Duodenal mucosa (tissue), 2 donors: ENCODE measurements at regions not wholly inside any gene's neighbourhood (a gene's known extent, or its start where the extent isn't known, plus 50 kb on each side); places are given as distances from the start of the nearest gene placed in this dataset.
"Not testable (repeated sequence)": the region's sequence is repeated elsewhere in the genome, so short reads cannot be mapped to it uniquely, and the experiment has no call there.

Experiments
- H3K27ac ChIP-seq: one replicate; pipeline ENCODE4 v1.7.0; 2013; ENCODE audit warnings: low read depth, low read length
- H3K27me3 ChIP-seq, 2 donors: one replicate each; pipeline ENCODE4 v1.7.0; 2013; ENCODE audit warnings: low read length in 2 of 2, control low read depth in 1 of 2; ENCODE audit not compliant: insufficient read depth in 2 of 2, control insufficient read depth in 1 of 2
- H3K36me3 ChIP-seq, 2 donors: one replicate each; pipeline ENCODE4 v1.7.0; 2013; ENCODE audit warnings: low read length in 2 of 2, control low read depth in 1 of 2; ENCODE audit not compliant: insufficient read depth in 2 of 2, control insufficient read depth in 1 of 2
- H3K4me1 ChIP-seq, 2 donors: one replicate each; pipeline ENCODE4 v1.7.0; 2013; ENCODE audit warnings: low read length in 2 of 2, control low read depth in 1 of 2; ENCODE audit not compliant: insufficient read depth in 2 of 2, control insufficient read depth in 1 of 2
- H3K4me3 ChIP-seq, 2 donors: one replicate each; pipeline ENCODE4 v1.7.0; 2013; ENCODE audit warnings: low read length in 2 of 2, low read depth in 1 of 2
- H3K9ac ChIP-seq, 2 donors: one replicate each; pipeline ENCODE4 v1.7.0; 2013; ENCODE audit warnings: low read length in 2 of 2, low read depth in 1 of 2
- H3K9me3 ChIP-seq, 2 donors: one replicate each; pipeline ENCODE4 v1.7.0; 2013; ENCODE audit warnings: low read length in 2 of 2, control low read depth in 1 of 2; ENCODE audit not compliant: control insufficient read depth in 1 of 2

GRCh38 chr2:105675841-105676240 is 68.9 kb upstream of the NCK2 start:
- H3K4me1 ChIP-seq = peaks cover 0 to 7% of the 10 kb centered on the region in 2 donors

DNA sequence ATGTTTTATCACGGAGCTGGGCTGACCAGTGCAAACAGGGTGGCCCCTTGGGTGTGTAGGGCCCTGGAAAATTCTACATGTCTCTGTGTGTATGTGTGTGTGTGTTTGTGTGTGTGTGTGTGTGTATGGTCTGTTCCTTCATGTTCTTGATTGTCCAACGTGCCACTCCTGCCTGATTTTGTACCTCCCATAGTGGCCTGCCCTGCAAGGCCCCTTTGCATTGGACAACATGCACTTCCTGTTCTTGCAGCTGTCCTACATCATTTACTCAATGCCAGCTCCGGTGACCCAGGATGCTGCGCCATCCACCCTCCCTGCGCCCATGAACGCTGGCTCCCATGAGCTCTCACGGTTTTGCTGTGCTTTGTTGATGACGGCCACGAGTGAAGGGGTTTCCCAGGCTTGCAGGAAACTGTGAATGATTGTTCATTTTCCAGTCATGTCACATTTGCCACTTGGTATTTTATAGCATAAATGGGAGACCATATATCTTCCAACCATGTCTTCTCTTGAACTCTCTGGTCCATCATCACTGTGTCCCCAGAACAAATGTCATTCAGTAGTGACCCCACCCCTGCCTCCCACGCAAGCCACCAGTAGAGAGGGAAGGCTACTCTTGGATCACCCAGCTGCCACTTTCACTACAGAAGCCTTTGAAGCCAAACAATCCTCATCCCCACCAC is 69.7 kb upstream of the NCK2 start:
- Histone ChIP-seq H3K27ac (no peak overlapping the region), H3K9me3 (no peaks in the 10 kb centered on the region), H3K36me3 (no peaks in the 10 kb centered on the region), H3K4me3 (no peak overlapping the region), H3K4me1 (no peaks in the 10 kb centered on the region), H3K27me3 (no peaks in the 10 kb centered on the region), H3K9ac (no peak overlapping the region)

More at GRCh38 chr2:105675841-105676240, 68.9 kb upstream of the NCK2 start:
- H3K27me3 ChIP-seq = no peaks in the 10 kb centered on the region
- no peak overlapping the region for H3K9ac ChIP-seq
- H3K4me3 ChIP-seq = no peak overlapping the region
- H3K27ac ChIP-seq = no peak overlapping the region
- H3K36me3 ChIP-seq = no peaks in the 10 kb centered on the region
- no peaks in the 10 kb centered on the region for H3K9me3 ChIP-seq

- no peaks in the 10 kb centered on the region for H3K9me3 ChIP-seq
- H3K4me3 ChIP-seq = no peak overlapping the region
- no peaks in the 10 kb centered on the region for H3K27me3 ChIP-seq
- H3K27ac ChIP-seq = no peak overlapping the region
- no peak overlapping the region for H3K9ac ChIP-seq
- H3K36me3 ChIP-seq = no peaks in the 10 kb centered on the region
- no peaks in the 10 kb centered on the region for H3K4me1 ChIP-seq
These were observed 70.3 kb upstream of the NCK2 start for GRCh38 chr2:105674401-105674800.

DNA sequence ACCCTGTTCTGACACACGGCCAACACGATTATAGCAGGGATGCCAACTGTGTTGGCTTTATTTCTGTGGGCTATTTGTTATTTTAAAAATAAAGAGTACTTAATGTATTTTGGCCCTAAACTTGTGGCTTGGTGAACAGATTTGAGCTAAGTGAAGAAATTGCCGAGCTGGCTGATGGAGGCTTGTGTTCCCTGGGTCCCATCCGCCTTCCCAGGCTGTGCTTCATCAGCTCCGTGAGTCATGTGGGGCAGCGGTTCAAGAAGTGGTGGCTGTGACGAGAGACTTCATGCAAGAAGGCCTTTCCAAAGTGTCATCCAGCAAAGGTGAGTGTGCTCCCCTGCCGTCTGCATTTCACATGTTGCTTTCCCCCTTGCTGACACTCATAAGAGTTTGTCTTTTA is 73.6 kb upstream of the NCK2 start:
- H3K4me3 ChIP-seq = no peak overlapping the region
- no peak overlapping the region for H3K9ac ChIP-seq
- no peaks in the 10 kb centered on the region for H3K27me3 ChIP-seq
- H3K9me3 ChIP-seq = peaks cover under 1 to 6% of the 10 kb centered on the region in 2 donors
- H3K27ac ChIP-seq = no peak overlapping the region
- H3K36me3 ChIP-seq = no peaks in the 10 kb centered on the region
- H3K4me1 ChIP-seq = no peaks in the 10 kb centered on the region

DNA sequence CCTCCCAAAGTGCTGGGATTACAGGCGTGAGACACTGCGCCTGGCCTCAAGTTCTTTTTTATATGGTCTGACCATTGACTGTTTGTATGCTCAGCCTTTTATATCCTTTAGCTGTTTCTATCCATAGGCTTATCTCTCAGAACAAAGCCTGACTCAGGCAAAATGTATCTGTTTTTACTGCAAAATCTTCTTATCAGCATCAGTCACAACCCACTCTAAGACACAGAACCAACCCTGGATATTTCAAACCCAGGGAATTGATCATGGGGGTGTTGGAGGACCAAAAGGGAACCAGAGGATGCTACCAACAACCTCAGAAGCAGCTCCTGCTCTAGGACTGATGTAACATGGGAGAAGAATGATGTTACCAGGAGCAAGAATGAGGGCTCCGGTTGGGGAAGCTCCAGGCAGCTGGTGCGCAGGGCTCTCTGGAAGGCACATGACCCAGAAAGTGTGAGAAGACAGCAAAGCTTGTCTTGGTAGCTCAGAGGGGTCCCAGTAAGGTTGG is 75.3 kb upstream of the NCK2 start:
- no peaks in the 10 kb centered on the region for H3K36me3 ChIP-seq
- H3K4me3 ChIP-seq = no peak overlapping the region
- H3K27ac ChIP-seq = no peak overlapping the region
- peaks cover 15 to 16% of the 10 kb centered on the region in 2 donors for H3K9me3 ChIP-seq
- H3K9ac ChIP-seq = no peak overlapping the region
- no peaks in the 10 kb centered on the region for H3K4me1 ChIP-seq
- no peaks in the 10 kb centered on the region for H3K27me3 ChIP-seq

GRCh38 chr2:105665480-105665879 is 79.2 kb upstream of the NCK2 start:
- Histone ChIP-seq H3K9me3 (peaks cover 15 to 16% of the 10 kb centered on the region in 2 donors), H3K27ac (no peak overlapping the region), H3K27me3 (no peaks in the 10 kb centered on the region), H3K36me3 (no peaks in the 10 kb centered on the region), H3K4me1 (no peaks in the 10 kb centered on the region), H3K4me3 (no peak overlapping the region), H3K9ac (no peak overlapping the region)

DNA sequence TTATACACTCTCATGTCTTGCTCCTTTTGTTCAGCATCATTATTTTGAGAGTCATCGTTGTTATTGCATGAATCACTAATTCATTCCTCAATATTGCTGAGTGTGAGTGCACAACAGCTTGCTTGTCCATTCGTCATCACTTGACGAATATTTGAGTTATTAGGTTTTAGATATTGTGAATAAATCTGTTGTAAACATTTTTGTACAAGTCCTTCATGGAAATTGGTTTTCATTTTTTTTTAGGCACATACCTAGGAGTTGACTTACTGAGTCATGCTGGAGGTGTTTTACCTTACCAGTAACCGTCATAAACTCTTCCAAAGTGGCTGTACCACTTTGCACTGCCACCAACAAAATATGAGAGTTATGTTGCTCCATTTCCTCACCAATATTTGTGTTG is 84.2 kb upstream of the NCK2 start:
- no peak overlapping the region for H3K9ac ChIP-seq
- H3K27ac ChIP-seq = no peak overlapping the region
- no peaks in the 10 kb centered on the region for H3K4me1 ChIP-seq
- no peaks in the 10 kb centered on the region for H3K27me3 ChIP-seq
- no peak overlapping the region for H3K4me3 ChIP-seq
- no peaks in the 10 kb centered on the region for H3K36me3 ChIP-seq
- peaks cover 5 to 8% of the 10 kb centered on the region in 2 donors for H3K9me3 ChIP-seq

DNA sequence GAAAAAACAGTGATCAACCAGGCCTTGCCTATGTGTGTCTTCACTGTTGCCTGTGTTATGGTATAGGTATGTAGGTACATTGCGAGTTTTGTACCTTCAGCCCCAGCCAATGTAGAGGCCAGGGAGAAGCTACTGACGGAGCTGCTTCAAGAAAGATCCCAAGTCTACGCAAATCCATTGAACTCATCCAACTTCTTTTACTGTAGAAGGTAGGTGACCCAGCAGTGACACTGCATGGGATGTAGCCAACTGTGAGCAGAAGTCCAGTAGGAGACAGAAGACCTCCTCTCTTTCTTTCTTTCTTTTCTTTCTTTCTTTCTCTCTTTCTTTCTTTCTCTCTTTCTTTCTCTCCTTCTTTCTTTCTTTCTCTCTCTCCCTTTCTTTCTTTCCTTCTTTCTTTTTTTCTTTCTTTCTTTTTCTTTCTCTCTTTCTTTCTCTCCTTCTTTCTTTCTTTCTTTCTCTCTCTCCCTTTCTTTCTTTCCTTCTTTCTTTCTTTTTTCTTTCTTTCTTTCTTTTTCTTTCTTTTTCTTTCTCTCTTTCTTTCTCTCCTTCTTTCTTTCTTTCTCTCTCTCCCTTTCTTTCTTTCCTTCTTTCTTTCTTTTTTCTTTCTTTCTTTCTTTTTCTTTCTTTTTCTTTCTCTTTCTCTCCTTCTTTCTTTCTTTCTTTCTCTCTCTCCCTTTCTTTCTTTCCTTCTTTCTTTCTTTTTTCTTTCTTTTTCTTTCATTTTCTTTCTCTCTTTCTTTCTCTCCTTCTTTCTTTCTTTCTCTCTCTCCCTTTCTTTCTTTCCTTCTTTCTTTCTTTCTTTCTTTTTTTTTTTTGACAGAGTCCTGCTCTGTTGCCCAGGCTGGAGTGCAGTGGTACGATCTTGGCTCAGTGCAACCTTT is 88.7 kb upstream of the NCK2 start:
- peaks cover 13 to 30% of the 10 kb centered on the region in 2 donors for H3K4me1 ChIP-seq
- not testable (repeated sequence) for H3K4me3 ChIP-seq, H3K27ac ChIP-seq, H3K36me3 ChIP-seq, H3K9me3 ChIP-seq, H3K9ac ChIP-seq, H3K27me3 ChIP-seq

GRCh38 chr2:105655244-105655643 is 89.5 kb upstream of the NCK2 start:
- Histone ChIP-seq H3K4me1 (peaks cover 13 to 30% of the 10 kb centered on the region in 2 donors), H3K27ac (no peak overlapping the region), H3K36me3 (no peaks in the 10 kb centered on the region), H3K9ac (no peak overlapping the region), H3K27me3 (no peaks in the 10 kb centered on the region), H3K4me3 (no peak overlapping the region), H3K9me3 (no peaks in the 10 kb centered on the region)

DNA sequence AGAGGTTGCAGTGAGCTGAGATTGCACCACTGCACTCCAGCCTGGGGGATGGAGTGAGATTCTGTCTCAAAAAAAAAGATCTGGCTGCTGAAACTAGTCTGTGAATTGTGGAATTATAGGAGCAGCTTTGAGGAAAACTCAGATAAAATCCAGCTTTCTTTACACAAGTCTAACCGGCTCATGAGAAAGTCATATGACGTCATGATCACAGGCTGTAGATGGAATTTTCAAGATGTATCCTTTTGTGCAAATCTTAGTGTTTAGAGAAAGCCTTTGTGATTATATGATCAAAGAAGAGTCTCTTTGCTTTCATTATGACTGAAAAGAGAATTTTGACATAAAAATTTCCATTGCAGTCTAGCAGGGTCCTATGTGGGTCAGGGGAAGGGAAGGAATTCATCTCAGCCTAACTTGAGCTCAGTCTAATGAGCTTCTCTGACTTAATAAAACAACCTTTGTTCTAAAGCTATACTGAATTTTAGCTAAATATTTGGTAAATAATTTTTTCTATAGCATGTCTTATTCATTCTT is 90.2 kb upstream of the NCK2 start:
- Histone ChIP-seq H3K4me1 (peaks cover 13 to 32% of the 10 kb centered on the region in 2 donors), H3K4me3 (no peak overlapping the region), H3K9ac (no peak overlapping the region), H3K36me3 (no peaks in the 10 kb centered on the region), H3K27me3 (no peaks in the 10 kb centered on the region), H3K27ac (no peak overlapping the region), H3K9me3 (no peaks in the 10 kb centered on the region)
